ENCODE measurements at regions not wholly inside any gene's neighbourhood (a gene's known extent, or its start where the extent isn't known, plus 50 kb on each side); places are given as distances from the start of the nearest gene placed in this dataset.

DNA sequence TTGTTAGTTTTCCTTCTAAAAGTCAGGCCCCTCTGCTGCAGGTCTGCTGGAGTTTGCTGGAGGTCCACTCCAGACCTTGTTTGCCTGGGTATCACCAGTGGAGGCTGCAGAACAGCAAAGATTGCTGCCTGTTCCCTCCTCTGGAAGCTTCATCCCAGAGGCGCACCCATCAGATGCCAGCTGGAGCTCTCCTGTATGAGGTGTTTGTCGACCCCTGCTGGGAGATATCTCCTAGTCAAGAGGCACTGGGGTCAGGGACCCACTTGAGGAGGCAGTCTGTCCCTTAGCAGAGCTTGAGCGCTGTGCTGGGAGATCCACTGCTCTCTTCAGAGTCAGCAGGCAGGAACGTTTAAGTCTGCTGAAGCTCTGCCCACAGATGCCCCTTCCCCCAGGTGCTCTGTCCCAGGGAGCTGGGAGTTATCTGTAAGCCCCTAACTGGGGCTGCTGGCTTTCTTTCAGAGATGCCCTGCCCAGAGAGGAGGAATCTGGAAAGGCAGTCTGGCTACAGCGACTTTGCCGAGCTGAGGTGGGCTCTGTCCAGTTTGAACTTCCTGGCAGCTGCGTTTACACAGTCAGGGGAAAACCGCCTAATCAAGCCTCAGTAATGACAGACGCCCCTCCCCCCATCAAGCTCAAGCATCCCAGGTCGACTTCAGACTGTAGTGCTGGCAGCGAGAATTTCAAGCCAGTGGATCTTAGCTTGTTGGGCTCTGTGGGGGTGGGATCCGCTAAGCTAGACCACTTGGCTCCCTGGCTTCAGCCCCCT, 49.9 kb upstream of the PGBD5 start:
- DNase-seq = peak; percentile 56
